DND-41 (cell line): ENCODE measurements at regions not wholly inside any gene's neighbourhood (a gene's known extent, or its start where the extent isn't known, plus 50 kb on each side); places are given as distances from the start of the nearest gene placed in this dataset.

Experiments used
- ATAC-seq: fragments of 200-7000 bp; cut with Tn5 transposase; 3 replicates; pipeline ENCODE4 v1.9.1; 2021; ENCODE audit warnings: low read depth; ENCODE audit not compliant: insufficient read depth
- DNase-seq: peaks from one replicate; pipeline ENCODE4 v3.0.0-alpha.2; 2020
- H2AFZ ChIP-seq: 2 replicates; pipeline ENCODE4 v1.6.0; 2012; ENCODE audit warnings: low read depth, low read length
- H3K27ac ChIP-seq: 2 replicates; pipeline ENCODE4 v1.5.1; 2012; ENCODE audit warnings: low read length, inconsistent platforms
- H3K27me3 ChIP-seq: fragments of 200-600 bp; sonication (generic); 2 replicates; pipeline ENCODE4 v1.6.0; 2012; ENCODE audit warnings: low read length, mild to moderate bottlenecking, inconsistent platforms; ENCODE audit not compliant: insufficient read depth, poor library complexity
- H3K36me3 ChIP-seq: 2 replicates; pipeline ENCODE4 v1.5.1; 2012; ENCODE audit warnings: low read length, inconsistent platforms; ENCODE audit not compliant: insufficient read depth
- H3K4me1 ChIP-seq: 2 replicates; pipeline ENCODE4 v1.5.1; 2012; ENCODE audit warnings: mild to moderate bottlenecking, low read length; ENCODE audit not compliant: insufficient read depth
- H3K4me2 ChIP-seq: 2 replicates; pipeline ENCODE4 v1.6.0; 2012; ENCODE audit warnings: mild to moderate bottlenecking, moderate library complexity, low read length, inconsistent platforms; ENCODE audit not compliant: insufficient read depth
- H3K4me3 ChIP-seq, 2 experiments: fragments of 200-600 bp in 1 of 2; shearing (Covaris generic) in 1 of 2; 2 replicates each; pipeline ENCODE4 v1.5.1; 2012 to 2016; ENCODE audit warnings: inconsistent platforms in 2 of 2, low read length in 2 of 2, mild to moderate bottlenecking in 2 of 2, low read depth in 1 of 2, moderate library complexity in 1 of 2
- H3K79me2 ChIP-seq: 2 replicates; pipeline ENCODE4 v1.6.0; 2012; ENCODE audit warnings: low read length, inconsistent platforms; ENCODE audit not compliant: insufficient read depth
- H3K9ac ChIP-seq: 2 replicates; pipeline ENCODE4 v1.6.0; 2012; ENCODE audit warnings: low read depth, mild to moderate bottlenecking, inconsistent platforms, low read length, moderate library complexity
- H3K9me3 ChIP-seq: 2 replicates; pipeline ENCODE4 v1.5.1; 2012; ENCODE audit warnings: low read length, moderate library complexity, mild to moderate bottlenecking, inconsistent platforms; ENCODE audit not compliant: insufficient read depth, severe bottlenecking
- H4K20me1 ChIP-seq: 2 replicates; pipeline ENCODE4 v1.6.0; 2012; ENCODE audit warnings: low read length; ENCODE audit not compliant: insufficient read depth
- CTCF ChIP-seq: IDR thresholded peaks from 2 replicates; pipeline ENCODE4 v1.5.1; 2012; ENCODE audit warnings: borderline replicate concordance, low read length, moderate library complexity, mild to moderate bottlenecking; ENCODE audit not compliant: poor library complexity, severe bottlenecking; ENCODE audit errors: extremely low read depth
- EZH2 ChIP-seq: IDR thresholded peaks from 3 replicates; pipeline ENCODE4 v1.6.1; 2012; ENCODE audit warnings: borderline replicate concordance, low read depth, mild to moderate bottlenecking, moderate library complexity, low read length, inconsistent platforms; ENCODE audit not compliant: severe bottlenecking

GRCh38 chr2:196226707-196227065, 55.3 kb upstream of the STK17B start:
- no peaks in the 10 kb centered on the region for H4K20me1 ChIP-seq
- no peaks in the 10 kb centered on the region for H3K36me3 ChIP-seq
- H2AFZ ChIP-seq, result 0 out of 2 replicates have a peak overlapping the region, but pooled peaks have one; percentile 0
- H3K4me2 ChIP-seq, result no peak overlapping the region
- H3K9me3 ChIP-seq, result peaks cover 4% of the 10 kb centered on the region
- H3K27ac ChIP-seq, result 0 out of 2 replicates have a peak overlapping the region, but pooled peaks have one; percentile 8
- peaks cover 28% of the 10 kb centered on the region for H3K4me1 ChIP-seq
- no peak for TF ChIP-seq CTCF
- DNase-seq, result no peak
- no peak for ATAC-seq
- no peak overlapping the region for H3K9ac ChIP-seq
- H3K4me3 ChIP-seq, result no peak overlapping the region
- H3K79me2 ChIP-seq, result no peaks in the 10 kb centered on the region
- H3K27me3 ChIP-seq, result no peaks in the 10 kb centered on the region

- no peak for ATAC-seq
- H3K27ac ChIP-seq, result no peak overlapping the region
- DNase-seq, result no peak
- H3K27me3 ChIP-seq, result no peaks in the 10 kb centered on the region
- no peak overlapping the region for H3K4me2 ChIP-seq
- no peaks in the 10 kb centered on the region for H3K36me3 ChIP-seq
- no peak overlapping the region for H2AFZ ChIP-seq
- H3K4me1 ChIP-seq, result peaks cover 51% of the 10 kb centered on the region
- H3K9ac ChIP-seq, result no peak overlapping the region
- H3K4me3 ChIP-seq, result no peak overlapping the region
- H3K79me2 ChIP-seq, result no peaks in the 10 kb centered on the region
- TF ChIP-seq EZH2 (no peak), CTCF (no peak)
- H3K9me3 ChIP-seq, result no peaks in the 10 kb centered on the region
- no peaks in the 10 kb centered on the region for H4K20me1 ChIP-seq
Measured at GRCh38 chr2:196229013-196229412, 57.6 kb upstream of the STK17B start.

GRCh38 chr2:196230061-196230854, 58.9 kb upstream of the STK17B start:
- Histone ChIP-seq H3K9ac (no peak overlapping the region), H3K36me3 (no peaks in the 10 kb centered on the region), H3K4me2 (no peak overlapping the region), H3K79me2 (no peaks in the 10 kb centered on the region), H3K27me3 (no peaks in the 10 kb centered on the region), H2AFZ (no peak overlapping the region), H3K4me1 (peaks cover 51% of the 10 kb centered on the region), H4K20me1 (no peaks in the 10 kb centered on the region), H3K4me3 (no peak overlapping the region), H3K27ac (0 out of 2 replicates have a peak overlapping the region, but pooled peaks have one; percentile 33), H3K9me3 (no peaks in the 10 kb centered on the region)
- no peak for TF ChIP-seq EZH2
- TF ChIP-seq CTCF, result no peak
- DNase-seq (no peak), ATAC-seq (no peak)
